ENCODE measurements at regions not wholly inside any gene's neighbourhood (a gene's known extent, or its start where the extent isn't known, plus 50 kb on each side); places are given as distances from the start of the nearest gene placed in this dataset.

DNA sequence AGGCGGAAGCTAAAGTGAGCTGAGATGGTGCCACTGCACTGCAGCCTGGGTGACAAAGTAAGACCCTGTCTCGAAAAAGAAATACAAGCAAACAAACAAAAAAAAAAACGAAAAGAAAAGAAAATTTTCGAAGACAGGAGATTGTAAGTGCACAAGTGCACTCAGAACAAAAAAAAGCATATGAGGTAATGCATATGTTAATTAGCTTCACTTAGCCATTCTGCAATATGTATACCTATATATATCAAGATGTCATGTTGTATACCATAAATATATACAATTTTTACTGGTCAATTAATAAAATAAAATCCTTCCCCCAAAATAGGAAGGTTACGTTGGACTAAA is 127.5 kb downstream of the RIN2 start:
- TF ChIP-seq CTCF (IDR thresholded peaks at IDR 0.05) (no peak), EP300 (IDR thresholded peaks at IDR 0.05) (no peak), POLR2A (IDR thresholded peaks at IDR 0.05) (no peak), POLR2AphosphoS5 (IDR thresholded peaks at IDR 0.05) (no peak)

All from stomach (tissue), 4 donors.